Right lobe of liver (tissue), 6 donors: ENCODE measurements at regions not wholly inside any gene's neighbourhood (a gene's known extent, or its start where the extent isn't known, plus 50 kb on each side); places are given as distances from the start of the nearest gene placed in this dataset.

Experiments
- ATAC-seq, 4 donors: fragments of 200-7000 bp; cut with Tn5 transposase; one replicate each; pipeline ENCODE4 v1.9.1; 2020; ENCODE audit warnings: mild to moderate bottlenecking in 4 of 4, moderate library complexity in 4 of 4
- DNase-seq, 3 donors: peaks; one replicate each; pipeline ENCODE4 v3.0.0-alpha.2; 2020
- H3K27ac ChIP-seq, 3 donors: fragments of 200-600 bp; one replicate each; pipeline ENCODE4 v1.8.0; 2022
- H3K27me3 ChIP-seq, 2 donors: fragments of 200-600 bp; one replicate each; pipeline ENCODE4 v1.8.0; 2022
- H3K36me3 ChIP-seq, 4 donors: fragments of 200-600 bp; sonication (generic) in 1 of 4; one replicate each; pipeline versions ENCODE4 v1.5.1 to v1.8.0; 2017 to 2022; ENCODE audit warnings: control low read depth in 1 of 4
- H3K4me1 ChIP-seq, 4 donors: fragments of 200-600 bp; sonication (generic) in 1 of 4; one replicate each; pipeline versions ENCODE4 v1.5.1 to v1.8.0; 2017 to 2022; ENCODE audit warnings: control low read depth in 1 of 4
- H3K4me3 ChIP-seq, 3 donors: fragments of 200-600 bp; one replicate each; pipeline ENCODE4 v1.8.0; 2022
- H3K9me3 ChIP-seq, 4 donors: fragments of 200-600 bp; sonication (generic) in 1 of 4; one replicate each; pipeline versions ENCODE4 v1.5.1 to v1.8.0; 2017 to 2022; ENCODE audit warnings: control low read depth in 1 of 4
- CTCF ChIP-seq, 4 donors: fragments of 200-600 bp in 3 of 4; fragments of 450-650 bp in 1 of 4; IDR thresholded peaks; one replicate each; pipeline versions ENCODE4 v1.5.1 to v1.8.0; 2016 to 2022; ENCODE audit warnings: antibody characterized with exemption in 4 of 4, mild to moderate bottlenecking in 2 of 4
- POLR2A ChIP-seq: fragments of 450-650 bp; IDR thresholded peaks from one replicate; pipeline ENCODE4 v1.6.1; 2017; ENCODE audit warnings: antibody characterized with exemption, mild to moderate bottlenecking
- WGBS: methylation state at CpG from one replicate; pipeline ENCODE4 v1.1.6; 2018; ENCODE audit warnings: low coverage, low lambda C conversion rate; ENCODE audit not compliant: insufficient coverage; ENCODE audit errors: missing lambda C conversion rate; 5-methylcytosine and 5-hydroxymethylcytosine counted together
- intact Hi-C, 2 donors: fragments of 100-400 bp; cut with DNase I; formaldehyde crosslinking; loops; one replicate each; pipeline versions ENCODE4 v1.11.2 to v1.14.1; 2022
- donor health status: DM: no; HTN: yes; CAD: no.
- donor health status: DM: no; HTN: no; CAD: no.
- donor health status: DM: no; HTN: no; CAD: no.
- donor health status: DM: no; HTN: yes; CAD: no.
- donor health status: DM: no; HTN: yes; CAD: no.

- no peaks in the 10 kb centered on the region for H3K36me3 ChIP-seq
- no peaks in the 10 kb centered on the region for H3K4me1 ChIP-seq
- WGBS = 79% methylated on average over 3 of the region's 4 CpGs
- no peak overlapping the region for H3K4me3 ChIP-seq
- H3K9me3 ChIP-seq = no peaks in the 10 kb centered on the region
- no peak for TF ChIP-seq POLR2A
- no peak for TF ChIP-seq CTCF (IDR thresholded peaks at IDR 0.05)
- no peak for ATAC-seq
- no peaks in the 10 kb centered on the region for H3K27me3 ChIP-seq
- intact Hi-C loops = no loop called here
- no peak overlapping the region for H3K27ac ChIP-seq
- DNase-seq = no peak
These were observed 73.1 kb upstream of the CACHD1 start for GRCh38 chr1:64396817-64397216.

- no peak for DNase-seq
- 52% methylated on average over 2 of the region's 2 CpGs for WGBS
These were observed 72.4 kb upstream of the CACHD1 start for GRCh38 chr1:64397541-64397940.

GRCh38 chr1:64398936-64399335 lies 71.0 kb upstream of the CACHD1 start:
- no peak overlapping the region for H3K4me3 ChIP-seq
- intact Hi-C loops = no loop called here
- no peaks in the 10 kb centered on the region for H3K27me3 ChIP-seq
- DNase-seq (no peak), ATAC-seq (no peak)
- H3K9me3 ChIP-seq = no peaks in the 10 kb centered on the region
- no peak overlapping the region for H3K27ac ChIP-seq
- no peaks in the 10 kb centered on the region for H3K4me1 ChIP-seq
- no peaks in the 10 kb centered on the region for H3K36me3 ChIP-seq
- WGBS = 85% methylated on average over 5 of the region's 5 CpGs
- TF ChIP-seq POLR2A (no peak), CTCF (IDR thresholded peaks at IDR 0.05) (no peak)

More at GRCh38 chr1:64397541-64397940, 72.4 kb upstream of the CACHD1 start:
- TF ChIP-seq CTCF (IDR thresholded peaks at IDR 0.05) (no peak), POLR2A (no peak)
- Histone ChIP-seq H3K4me1 (no peaks in the 10 kb centered on the region), H3K9me3 (no peaks in the 10 kb centered on the region), H3K27me3 (no peaks in the 10 kb centered on the region), H3K27ac (no peak overlapping the region), H3K4me3 (no peak overlapping the region), H3K36me3 (no peaks in the 10 kb centered on the region)
- no peak for ATAC-seq
- intact Hi-C loops = no loop called here

- no peaks in the 10 kb centered on the region for H3K27me3 ChIP-seq
- intact Hi-C loops = no loop called here
- no peaks in the 10 kb centered on the region for H3K36me3 ChIP-seq
- H3K4me3 ChIP-seq = no peak overlapping the region
- WGBS = 100% methylated on average over 1 of the region's 1 CpG
- no peaks in the 10 kb centered on the region for H3K9me3 ChIP-seq
- no peaks in the 10 kb centered on the region for H3K4me1 ChIP-seq
- ATAC-seq = no peak
- TF ChIP-seq POLR2A (no peak), CTCF (IDR thresholded peaks at IDR 0.05) (no peak)
- no peak overlapping the region for H3K27ac ChIP-seq
- no peak for DNase-seq
These were observed 68.6 kb upstream of the CACHD1 start for GRCh38 chr1:64401285-64401684.

- no peaks in the 10 kb centered on the region for H3K9me3 ChIP-seq
- no peak overlapping the region for H3K27ac ChIP-seq
- 73% methylated on average over 2 of the region's 3 CpGs for WGBS
- no peaks in the 10 kb centered on the region for H3K4me1 ChIP-seq
- H3K4me3 ChIP-seq = no peak overlapping the region
- DNase-seq = no peak
- no peaks in the 10 kb centered on the region for H3K36me3 ChIP-seq
- TF ChIP-seq POLR2A (no peak), CTCF (IDR thresholded peaks at IDR 0.05) (no peak)
- intact Hi-C loops = no loop called here
- no peak for ATAC-seq
- no peaks in the 10 kb centered on the region for H3K27me3 ChIP-seq
These were observed 66.6 kb upstream of the CACHD1 start for GRCh38 chr1:64403331-64403730.
